ENCODE measurements at regions not wholly inside any gene's neighbourhood (a gene's known extent, or its start where the extent isn't known, plus 50 kb on each side); places are given as distances from the start of the nearest gene placed in this dataset.

DNA sequence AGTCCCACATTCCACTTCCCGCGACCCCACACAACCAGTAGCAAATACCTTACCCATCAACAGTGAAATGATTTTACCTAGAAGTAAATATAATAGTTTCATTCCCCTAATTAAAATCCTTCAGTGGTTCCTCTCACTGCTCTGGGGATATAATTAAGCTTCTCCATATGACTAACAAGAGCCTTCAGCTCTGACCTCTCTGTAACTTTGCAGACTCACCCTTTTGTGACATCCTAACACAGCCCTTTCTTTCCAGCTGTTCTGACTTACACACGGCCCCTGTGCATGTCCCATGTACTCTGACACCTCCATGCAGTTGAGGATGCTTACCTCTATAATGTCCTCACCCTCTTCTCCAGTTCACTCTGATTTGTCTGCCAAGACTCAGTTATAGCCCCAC, 137.3 kb upstream of the SPAG17 start:
- WGBS (ENCODE audit: low lambda C conversion rate) = 63% methylated on average over 3 of the region's 3 CpGs
- TF ChIP-seq MYC (CRISPR knock-in tag; IDR thresholded peaks at IDR 0.05; ENCODE audit: borderline replicate concordance) = no peak
- TF ChIP-seq NAIF1 (CRISPR knock-in tag; IDR thresholded peaks at IDR 0.05; ENCODE audit: borderline replicate concordance) = no peak
- no peak for TF ChIP-seq ZMYM2 (CRISPR knock-in tag; IDR thresholded peaks at IDR 0.05)
- no peak for TF ChIP-seq SMC3 (IDR thresholded peaks at IDR 0.05; ENCODE audit: low read length)
- TF ChIP-seq, protein P1, sequence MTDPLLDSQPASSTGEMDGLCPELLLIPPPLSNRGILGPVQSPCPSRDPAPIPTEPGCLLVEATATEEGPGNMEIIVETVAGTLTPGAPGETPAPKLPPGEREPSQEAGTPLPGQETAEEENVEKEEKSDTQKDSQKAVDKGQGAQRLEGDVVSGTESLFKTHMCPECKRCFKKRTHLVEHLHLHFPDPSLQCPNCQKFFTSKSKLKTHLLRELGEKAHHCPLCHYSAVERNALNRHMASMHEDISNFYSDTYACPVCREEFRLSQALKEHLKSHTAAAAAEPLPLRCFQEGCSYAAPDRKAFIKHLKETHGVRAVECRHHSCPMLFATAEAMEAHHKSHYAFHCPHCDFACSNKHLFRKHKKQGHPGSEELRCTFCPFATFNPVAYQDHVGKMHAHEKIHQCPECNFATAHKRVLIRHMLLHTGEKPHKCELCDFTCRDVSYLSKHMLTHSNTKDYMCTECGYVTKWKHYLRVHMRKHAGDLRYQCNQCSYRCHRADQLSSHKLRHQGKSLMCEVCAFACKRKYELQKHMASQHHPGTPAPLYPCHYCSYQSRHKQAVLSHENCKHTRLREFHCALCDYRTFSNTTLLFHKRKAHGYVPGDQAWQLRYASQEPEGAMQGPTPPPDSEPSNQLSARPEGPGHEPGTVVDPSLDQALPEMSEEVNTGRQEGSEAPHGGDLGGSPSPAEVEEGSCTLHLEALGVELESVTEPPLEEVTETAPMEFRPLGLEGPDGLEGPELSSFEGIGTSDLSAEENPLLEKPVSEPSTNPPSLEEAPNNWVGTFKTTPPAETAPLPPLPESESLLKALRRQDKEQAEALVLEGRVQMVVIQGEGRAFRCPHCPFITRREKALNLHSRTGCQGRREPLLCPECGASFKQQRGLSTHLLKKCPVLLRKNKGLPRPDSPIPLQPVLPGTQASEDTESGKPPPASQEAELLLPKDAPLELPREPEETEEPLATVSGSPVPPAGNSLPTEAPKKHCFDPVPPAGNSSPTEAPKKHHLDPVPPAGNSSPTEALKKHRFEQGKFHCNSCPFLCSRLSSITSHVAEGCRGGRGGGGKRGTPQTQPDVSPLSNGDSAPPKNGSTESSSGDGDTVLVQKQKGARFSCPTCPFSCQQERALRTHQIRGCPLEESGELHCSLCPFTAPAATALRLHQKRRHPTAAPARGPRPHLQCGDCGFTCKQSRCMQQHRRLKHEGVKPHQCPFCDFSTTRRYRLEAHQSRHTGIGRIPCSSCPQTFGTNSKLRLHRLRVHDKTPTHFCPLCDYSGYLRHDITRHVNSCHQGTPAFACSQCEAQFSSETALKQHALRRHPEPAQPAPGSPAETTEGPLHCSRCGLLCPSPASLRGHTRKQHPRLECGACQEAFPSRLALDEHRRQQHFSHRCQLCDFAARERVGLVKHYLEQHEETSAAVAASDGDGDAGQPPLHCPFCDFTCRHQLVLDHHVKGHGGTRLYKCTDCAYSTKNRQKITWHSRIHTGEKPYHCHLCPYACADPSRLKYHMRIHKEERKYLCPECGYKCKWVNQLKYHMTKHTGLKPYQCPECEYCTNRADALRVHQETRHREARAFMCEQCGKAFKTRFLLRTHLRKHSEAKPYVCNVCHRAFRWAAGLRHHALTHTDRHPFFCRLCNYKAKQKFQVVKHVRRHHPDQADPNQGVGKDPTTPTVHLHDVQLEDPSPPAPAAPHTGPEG (CRISPR knock-in tag; IDR thresholded peaks at IDR 0.05) = no peak
- TF ChIP-seq, protein P2, sequence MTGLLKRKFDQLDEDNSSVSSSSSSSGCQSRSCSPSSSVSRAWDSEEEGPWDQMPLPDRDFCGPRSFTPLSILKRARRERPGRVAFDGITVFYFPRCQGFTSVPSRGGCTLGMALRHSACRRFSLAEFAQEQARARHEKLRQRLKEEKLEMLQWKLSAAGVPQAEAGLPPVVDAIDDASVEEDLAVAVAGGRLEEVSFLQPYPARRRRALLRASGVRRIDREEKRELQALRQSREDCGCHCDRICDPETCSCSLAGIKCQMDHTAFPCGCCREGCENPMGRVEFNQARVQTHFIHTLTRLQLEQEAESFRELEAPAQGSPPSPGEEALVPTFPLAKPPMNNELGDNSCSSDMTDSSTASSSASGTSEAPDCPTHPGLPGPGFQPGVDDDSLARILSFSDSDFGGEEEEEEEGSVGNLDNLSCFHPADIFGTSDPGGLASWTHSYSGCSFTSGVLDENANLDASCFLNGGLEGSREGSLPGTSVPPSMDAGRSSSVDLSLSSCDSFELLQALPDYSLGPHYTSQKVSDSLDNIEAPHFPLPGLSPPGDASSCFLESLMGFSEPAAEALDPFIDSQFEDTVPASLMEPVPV (CRISPR knock-in tag; IDR thresholded peaks at IDR 0.05) = no peak
- TF ChIP-seq, protein P3, sequence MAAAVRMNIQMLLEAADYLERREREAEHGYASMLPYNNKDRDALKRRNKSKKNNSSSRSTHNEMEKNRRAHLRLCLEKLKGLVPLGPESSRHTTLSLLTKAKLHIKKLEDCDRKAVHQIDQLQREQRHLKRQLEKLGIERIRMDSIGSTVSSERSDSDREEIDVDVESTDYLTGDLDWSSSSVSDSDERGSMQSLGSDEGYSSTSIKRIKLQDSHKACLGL (CRISPR knock-in tag; IDR thresholded peaks at IDR 0.05) = no peak
- no peak for TF ChIP-seq TARDBP (CRISPR knock-in tag; IDR thresholded peaks at IDR 0.05)
- Histone ChIP-seq H3K9ac (ENCODE audit: insufficient read depth, low read depth, low read length) (no peak overlapping the region), H3K4me2 (ENCODE audit: low read depth, low read length) (no peak overlapping the region), H3K4me1 (ENCODE audit: insufficient read depth, low read length) (no peaks in the 10 kb centered on the region), H3K27ac (ENCODE audit: extremely low read length, insufficient read depth, low read length) (no peak overlapping the region), H3K27me3 (ENCODE audit: control insufficient read depth in 1 of 2, insufficient read depth in 2 of 2, low read length in 2 of 2) (no peaks in the 10 kb centered on the region), H4K20me1 (ENCODE audit: insufficient read depth, low read length) (no peaks in the 10 kb centered on the region), H2AFZ (ENCODE audit: low read length) (no peak overlapping the region), H3K9me3 (ENCODE audit: low read length) (0 out of 2 replicates have a peak, but pooled peaks cover 4% of the 10 kb centered on the region), H3K4me3 (replicated peaks in 1 of 3; ENCODE audit: insufficient read depth in 1 of 3, low read depth in 2 of 3, low read length in 3 of 3) (no peak overlapping the region), H3K79me2 (ENCODE audit: insufficient read depth, low read length) (no peaks in the 10 kb centered on the region), H3K36me3 (replicated peaks in 1 of 2; ENCODE audit: control insufficient read depth in 1 of 2, insufficient read depth in 2 of 2, low read length in 2 of 2) (no peaks in the 10 kb centered on the region)
- CTCF ChIA-PET (ENCODE audit: low intra/inter-chr PET ratio, low total read pairs) = no interaction called here
- POLR2A ChIA-PET = no interaction called here
- ATAC-seq (no peak), FAIRE-seq (no peak), DNase-seq (ENCODE audit: low spot score) (no peak)
- intact Hi-C loops (cut with micrococcal nuclease; ENCODE audit: unreplicated experiment) = no loop called here
- in situ Hi-C loops (cut with HindIII; ENCODE audit: extremely low pct_ligation_motif_present, low pct_unique_long_range_greater_than_20kb) = no loop called here
- no TSS peak for BruUV-seq (replicated peaks)
